HepG2 (cell line): ENCODE measurements at regions not wholly inside any gene's neighbourhood (a gene's known extent, or its start where the extent isn't known, plus 50 kb on each side); places are given as distances from the start of the nearest gene placed in this dataset.

Experiments
- ATAC-seq: fragments of 200-7000 bp; cut with Tn5 transposase; 3 replicates; pipeline ENCODE4 v1.9.1; 2020; ENCODE audit warnings: mild to moderate bottlenecking, moderate library complexity
- BruUV-seq: library from RNA; stranded (reverse); fragments of 400-500 nt; replicated peaks from 2 replicates; lab custom pipeline; 2021; lab: Mats Ljungman, UMichigan
- CTCF ChIA-PET: fragments of 300-600 bp; formaldehyde crosslinking; extraction: SDS; loops from one replicate; lab custom pipeline; 2021; ENCODE audit warnings: low total read pairs, inconsistent platforms, low intra/inter-chr PET ratio; lab: Yijun Ruan, JAX
- POLR2A ChIA-PET: fragments of 350-600 bp; sonication (Branson Sonifier 250); formaldehyde crosslinking; loops from one replicate; lab custom pipeline; 2020; ENCODE audit warnings: antibody characterized with exemption, inconsistent platforms; lab: Yijun Ruan, JAX
- DNase-seq: peaks from one replicate; pipeline ENCODE4 v3.0.0-alpha.2; 2015; ENCODE audit warnings: low spot score
- FAIRE-seq: peaks from 3 replicates; lab custom pipeline; 2011; peaks lifted over from hg19 to GRCh38; lab: Jason Lieb, UNC
- H2AFZ ChIP-seq: one replicate; pipeline ENCODE4 v1.6.1; 2011; ENCODE audit warnings: low read length, inconsistent platforms
- H3K27ac ChIP-seq: fragments of 300-600 bp; 3 replicates; pipeline ENCODE4 v1.8.0; 2011; ENCODE audit warnings: mixed run types, mild to moderate bottlenecking, mixed read lengths, low read length, inconsistent platforms; ENCODE audit not compliant: insufficient read depth; ENCODE audit errors: extremely low read length
- H3K27me3 ChIP-seq, 2 experiments: fragments of 200-600 bp in 1 of 2; 2 replicates in 1 of 2; 3 replicates in 1 of 2; pipeline versions ENCODE4 v1.6.0 to v1.8.0; 2011; ENCODE audit warnings: low read length in 2 of 2, mild to moderate bottlenecking in 2 of 2, moderate library complexity in 2 of 2, inconsistent platforms in 1 of 2; ENCODE audit not compliant: insufficient read depth in 2 of 2, control insufficient read depth in 1 of 2
- H3K36me3 ChIP-seq, 2 experiments: fragments of 200-600 bp in 1 of 2; replicated peaks in 1 of 2; 2 replicates in 1 of 2; 3 replicates in 1 of 2; pipeline versions ENCODE4 v1.5.1 to v1.8.0; 2011; ENCODE audit warnings: low read length in 2 of 2, inconsistent platforms in 1 of 2; ENCODE audit not compliant: insufficient read depth in 2 of 2, control insufficient read depth in 1 of 2
- H3K4me1 ChIP-seq: 2 replicates; pipeline ENCODE4 v1.5.1; 2012; ENCODE audit warnings: low read length, inconsistent platforms; ENCODE audit not compliant: insufficient read depth
- H3K4me2 ChIP-seq: 2 replicates; pipeline ENCODE4 v1.6.0; 2011; ENCODE audit warnings: low read depth, low read length, inconsistent platforms
- H3K4me3 ChIP-seq, 3 experiments: fragments of 200-600 bp in 1 of 3; sonication (generic), shearing (Covaris generic) in 1 of 3; replicated peaks in 1 of 3; 2 replicates each; pipeline ENCODE4 v1.5.1; 2011 to 2016; ENCODE audit warnings: low read length in 3 of 3, inconsistent platforms in 2 of 3, low read depth in 2 of 3, mild to moderate bottlenecking in 2 of 3, control low read depth in 1 of 3, mixed read lengths in 1 of 3; ENCODE audit not compliant: insufficient read depth in 1 of 3
- H3K79me2 ChIP-seq: one replicate; pipeline ENCODE4 v1.6.1; 2011; ENCODE audit warnings: low read length, inconsistent platforms; ENCODE audit not compliant: insufficient read depth
- H3K9ac ChIP-seq: 2 replicates; pipeline ENCODE4 v1.6.0; 2011; ENCODE audit warnings: mild to moderate bottlenecking, low read depth, low read length, inconsistent platforms; ENCODE audit not compliant: insufficient read depth
- H3K9me3 ChIP-seq: 2 replicates; pipeline ENCODE4 v1.5.1; 2012; ENCODE audit warnings: mild to moderate bottlenecking, low read length
- H4K20me1 ChIP-seq: 2 replicates; pipeline ENCODE4 v1.6.0; 2011; ENCODE audit warnings: inconsistent platforms, mild to moderate bottlenecking, low read length, moderate library complexity; ENCODE audit not compliant: insufficient read depth
- FOSL1 ChIP-seq: sonication (generic); formaldehyde crosslinking; IDR thresholded peaks from 2 replicates; pipeline ENCODE4 v1.9.0; 2021; ENCODE audit warnings: missing genetic modification reagents, borderline replicate concordance
- GRHL1 ChIP-seq: sonication (generic); formaldehyde crosslinking; conservative IDR thresholded peaks from 2 replicates; pipeline ENCODE4 v1.8.0; 2022; ENCODE audit warnings: missing genetic modification reagents
- HNRNPLL ChIP-seq: fragments of 200-400 bp; formaldehyde crosslinking; IDR thresholded peaks from 2 replicates; pipeline ENCODE4 v1.6.1; 2017; ENCODE audit warnings: mild to moderate bottlenecking, low read depth, low read length; ENCODE audit not compliant: poor library complexity, severe bottlenecking
- KDM5A ChIP-seq: fragments of 200-600 bp; sonication (generic); IDR thresholded peaks from 2 replicates; pipeline ENCODE4 v1.7.0; 2018; ENCODE audit warnings: antibody characterized with exemption, mild to moderate bottlenecking, low read length, borderline replicate concordance
- MAZ ChIP-seq, 2 experiments: sonication (generic) in 1 of 2; formaldehyde crosslinking in 1 of 2; IDR thresholded peaks; 2 replicates each; pipeline versions ENCODE4 v1.5.0 to v1.6.1; 2012 to 2020; ENCODE audit warnings: low read depth in 2 of 2, mild to moderate bottlenecking in 2 of 2, borderline replicate concordance in 1 of 2, improper control_type of control experiment in 1 of 2, low read length in 1 of 2, missing genetic modification reagents in 1 of 2, moderate library complexity in 1 of 2
- MXI1 ChIP-seq: IDR thresholded peaks from 3 replicates; pipeline ENCODE4 v1.6.1; 2012; ENCODE audit warnings: low read depth, low read length, inconsistent platforms, borderline replicate concordance
- NBN ChIP-seq: fragments of 450-650 bp; conservative IDR thresholded peaks from 2 replicates; pipeline ENCODE4 v1.6.1; 2017
- NFIC ChIP-seq: IDR thresholded peaks from 2 replicates; pipeline ENCODE4 v1.6.1; 2012; ENCODE audit warnings: mild to moderate bottlenecking, low read length, inconsistent platforms
- NR3C1 ChIP-seq: sonication (generic); formaldehyde crosslinking; IDR thresholded peaks from 2 replicates; pipeline ENCODE4 v1.4.0; 2020; ENCODE audit warnings: missing genetic modification reagents
- SATB2 ChIP-seq: sonication (generic); formaldehyde crosslinking; IDR thresholded peaks from 2 replicates; pipeline ENCODE4 v1.5.0; 2020; ENCODE audit warnings: missing genetic modification reagents
- SP5 ChIP-seq: IDR thresholded peaks from 2 replicates; pipeline ENCODE4 v1.6.1; 2016; ENCODE audit warnings: low read depth, borderline replicate concordance
- YEATS2 ChIP-seq: sonication (generic); formaldehyde crosslinking; IDR thresholded peaks from 2 replicates; pipeline ENCODE4 v1.4.0; 2020; ENCODE audit warnings: missing genetic modification reagents, borderline replicate concordance
- ZNF335 ChIP-seq: sonication (generic); formaldehyde crosslinking; IDR thresholded peaks from 2 replicates; pipeline ENCODE4 v1.4.0; 2020; ENCODE audit warnings: missing genetic modification reagents
- ZNF552 ChIP-seq: sonication (generic); formaldehyde crosslinking; IDR thresholded peaks from 2 replicates; pipeline ENCODE4 v1.9.0; 2022; ENCODE audit warnings: missing genetic modification reagents, mild to moderate bottlenecking, borderline replicate concordance
- ZNF674 ChIP-seq: sonication (generic); formaldehyde crosslinking; IDR thresholded peaks from 2 replicates; pipeline ENCODE4 v1.5.0; 2020; ENCODE audit warnings: low read depth, mild to moderate bottlenecking, missing genetic modification reagents
- WGBS: methylation state at CpG from one replicate; pipeline ENCODE4 v1.1.6; 2017; ENCODE audit warnings: low lambda C conversion rate; 5-methylcytosine and 5-hydroxymethylcytosine counted together
- in situ Hi-C: cut with HindIII; loops from 2 replicates; pipeline ENCODE4 v1.10.0; 2017; ENCODE audit warnings: low pct_unique_long_range_greater_than_20kb; ENCODE audit not compliant: extremely low pct_ligation_motif_present
- intact Hi-C: fragments of 100-400 bp; cut with micrococcal nuclease; formaldehyde crosslinking; loops from one replicate; pipeline ENCODE4 v1.10.0; 2022; ENCODE audit not compliant: unreplicated experiment
- TF ChIP-seq, protein P1 (sequence below): sonication (generic); formaldehyde crosslinking; IDR thresholded peaks from 2 replicates; pipeline ENCODE4 v1.8.1; 2023; ENCODE audit warnings: mild to moderate bottlenecking, missing genetic modification reagents, borderline replicate concordance
- TF ChIP-seq, protein P2 (sequence below): sonication (generic); formaldehyde crosslinking; IDR thresholded peaks from 2 replicates; pipeline ENCODE4 v1.5.0; 2020; ENCODE audit warnings: missing genetic modification reagents

DNA sequence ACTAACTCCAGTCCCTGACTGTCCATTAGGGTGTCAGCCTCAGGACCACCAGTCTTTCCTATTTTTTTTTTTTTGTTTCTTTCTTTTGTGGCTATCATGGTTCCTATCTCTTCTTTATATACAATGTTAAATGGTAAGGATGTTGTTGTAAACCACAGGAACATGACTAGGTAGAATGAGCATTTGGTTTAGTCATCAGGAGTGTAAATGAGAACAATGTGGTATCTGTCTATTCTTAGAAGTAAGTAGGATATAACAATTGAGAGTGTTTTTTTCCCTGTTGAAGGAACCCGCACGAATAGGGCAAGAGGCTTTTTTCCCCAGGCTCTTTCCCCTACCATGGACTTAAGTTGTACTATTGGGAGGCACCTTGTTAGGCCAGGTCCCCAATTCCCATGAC lies 880.3 kb upstream of the GBE1 start:
- no TSS peak for BruUV-seq
- ATAC-seq, result no peak
- no peak overlapping the region for H3K9ac ChIP-seq
- 79% methylated on average over 2 of the region's 2 CpGs for WGBS
- DNase-seq, result no peak
- no peaks in the 10 kb centered on the region for H3K4me1 ChIP-seq
- no peaks in the 10 kb centered on the region for H3K79me2 ChIP-seq
- no peak for FAIRE-seq
- no peak overlapping the region for H3K27ac ChIP-seq
- no peak overlapping the region for H3K4me2 ChIP-seq
- H3K9me3 ChIP-seq, result peaks cover 11% of the 10 kb centered on the region; the same call in 1 of the 2 replicates
- H2AFZ ChIP-seq, result no peak overlapping the region
- intact Hi-C loops (no loop called here), in situ Hi-C loops (no loop called here)
- ChIA-PET POLR2A (no interaction called here), CTCF (no interaction called here)
- no peak overlapping the region for H3K4me3 ChIP-seq
- no peaks in the 10 kb centered on the region for H3K36me3 ChIP-seq
- no peaks in the 10 kb centered on the region; a peak in 1 of 5 replicates for H3K27me3 ChIP-seq
- TF ChIP-seq GRHL1 (no peak), ZNF674 (CRISPR knock-in tag) (no peak), FOSL1 (CRISPR knock-in tag) (no peak), HNRNPLL (no peak), KDM5A (no peak)
- TF ChIP-seq, all 625 proteins: peak for 0
- H4K20me1 ChIP-seq, result no peaks in the 10 kb centered on the region

GRCh38 chr3:82640254-82640653 lies 878.8 kb upstream of the GBE1 start:
- Histone ChIP-seq H3K4me3 (no peak overlapping the region), H3K27me3 (no peaks in the 10 kb centered on the region; a peak in 1 of 5 replicates), H3K4me2 (no peak overlapping the region), H3K9ac (no peak overlapping the region), H3K79me2 (no peaks in the 10 kb centered on the region), H3K27ac (no peak overlapping the region), H2AFZ (no peak overlapping the region), H3K36me3 (no peaks in the 10 kb centered on the region), H3K4me1 (no peaks in the 10 kb centered on the region), H3K9me3 (peaks cover 11% of the 10 kb centered on the region; the same call in 1 of the 2 replicates), H4K20me1 (no peaks in the 10 kb centered on the region)
- BruUV-seq, result no TSS peak
- in situ Hi-C loops, result no loop called here
- no peak for ATAC-seq
- ChIA-PET CTCF (no interaction called here), POLR2A (no interaction called here)
- intact Hi-C loops, result no loop called here
- FAIRE-seq, result no peak
- WGBS, result 33% methylated on average over 1 of the region's 3 CpGs
- DNase-seq, result no peak
- TF ChIP-seq, protein P1, sequence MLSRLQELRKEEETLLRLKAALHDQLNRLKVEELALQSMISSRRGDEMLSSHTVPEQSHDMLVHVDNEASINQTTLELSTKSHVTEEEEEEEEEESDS (CRISPR knock-in tag), result no peak
- TF ChIP-seq NR3C1 (CRISPR knock-in tag), result no peak
- TF ChIP-seq ZNF552 (CRISPR knock-in tag), result no peak
- no peak for TF ChIP-seq NFIC
- TF ChIP-seq, protein P2, sequence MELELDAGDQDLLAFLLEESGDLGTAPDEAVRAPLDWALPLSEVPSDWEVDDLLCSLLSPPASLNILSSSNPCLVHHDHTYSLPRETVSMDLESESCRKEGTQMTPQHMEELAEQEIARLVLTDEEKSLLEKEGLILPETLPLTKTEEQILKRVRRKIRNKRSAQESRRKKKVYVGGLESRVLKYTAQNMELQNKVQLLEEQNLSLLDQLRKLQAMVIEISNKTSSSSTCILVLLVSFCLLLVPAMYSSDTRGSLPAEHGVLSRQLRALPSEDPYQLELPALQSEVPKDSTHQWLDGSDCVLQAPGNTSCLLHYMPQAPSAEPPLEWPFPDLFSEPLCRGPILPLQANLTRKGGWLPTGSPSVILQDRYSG (CRISPR knock-in tag), result no peak
- TF ChIP-seq YEATS2 (CRISPR knock-in tag), result no peak
- TF ChIP-seq MXI1, result no peak
- no peak for TF ChIP-seq SP5 (CRISPR knock-in tag)
- TF ChIP-seq MAZ (IDR thresholded peaks at IDR 0.05; ENCODE audit: borderline replicate concordance, low read depth, low read length), result no peak
- TF ChIP-seq MAZ (CRISPR knock-in tag; IDR thresholded peaks at IDR 0.05; ENCODE audit: low read depth), result no peak
- TF ChIP-seq NBN, result no peak
- no peak for TF ChIP-seq SATB2 (CRISPR knock-in tag)
- TF ChIP-seq ZNF335 (CRISPR knock-in tag), result no peak
